Esophagus squamous epithelium (tissue), 4 donors: ENCODE measurements at regions not wholly inside any gene's neighbourhood (a gene's known extent, or its start where the extent isn't known, plus 50 kb on each side); places are given as distances from the start of the nearest gene placed in this dataset.

Source experiments
- POLR2A ChIP-seq, 4 donors: fragments of 450-650 bp; IDR thresholded peaks; one replicate each; pipeline ENCODE4 v1.6.1; 2017; ENCODE audit warnings: antibody characterized with exemption in 4 of 4, mild to moderate bottlenecking in 4 of 4, moderate library complexity in 3 of 4
- TF ChIP-seq, protein P1 (sequence below), 6 experiments: fragments of 450-650 bp in 4 of 6; fragments of 200-600 bp in 2 of 6; sonication (generic) in 2 of 6; IDR thresholded peaks; one replicate each; pipeline ENCODE4 v1.5.1; 2016 to 2019; ENCODE audit warnings: antibody characterized with exemption in 6 of 6, mild to moderate bottlenecking in 4 of 6, moderate library complexity in 4 of 6

DNA sequence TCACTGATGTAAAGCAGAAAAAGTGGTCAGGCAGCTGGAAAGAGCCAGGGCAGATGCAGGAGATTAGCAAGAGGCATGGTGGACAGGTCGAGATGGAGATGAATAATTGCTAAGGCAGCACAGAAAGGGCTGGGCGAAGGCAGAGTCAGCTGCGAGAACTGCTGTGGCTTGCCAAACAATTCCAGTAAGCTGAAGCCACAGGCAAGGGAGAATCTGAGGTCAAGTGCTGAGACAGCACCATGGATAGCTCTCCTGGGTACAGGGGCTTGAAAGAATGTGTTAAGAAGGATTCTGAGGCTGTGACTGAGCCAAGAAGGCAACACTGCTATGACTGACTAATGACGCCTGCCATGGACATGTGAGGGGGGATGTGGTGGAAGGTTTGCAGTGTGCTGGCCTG is 220.8 kb upstream of the FOXA2 start:
- TF ChIP-seq, protein P1, sequence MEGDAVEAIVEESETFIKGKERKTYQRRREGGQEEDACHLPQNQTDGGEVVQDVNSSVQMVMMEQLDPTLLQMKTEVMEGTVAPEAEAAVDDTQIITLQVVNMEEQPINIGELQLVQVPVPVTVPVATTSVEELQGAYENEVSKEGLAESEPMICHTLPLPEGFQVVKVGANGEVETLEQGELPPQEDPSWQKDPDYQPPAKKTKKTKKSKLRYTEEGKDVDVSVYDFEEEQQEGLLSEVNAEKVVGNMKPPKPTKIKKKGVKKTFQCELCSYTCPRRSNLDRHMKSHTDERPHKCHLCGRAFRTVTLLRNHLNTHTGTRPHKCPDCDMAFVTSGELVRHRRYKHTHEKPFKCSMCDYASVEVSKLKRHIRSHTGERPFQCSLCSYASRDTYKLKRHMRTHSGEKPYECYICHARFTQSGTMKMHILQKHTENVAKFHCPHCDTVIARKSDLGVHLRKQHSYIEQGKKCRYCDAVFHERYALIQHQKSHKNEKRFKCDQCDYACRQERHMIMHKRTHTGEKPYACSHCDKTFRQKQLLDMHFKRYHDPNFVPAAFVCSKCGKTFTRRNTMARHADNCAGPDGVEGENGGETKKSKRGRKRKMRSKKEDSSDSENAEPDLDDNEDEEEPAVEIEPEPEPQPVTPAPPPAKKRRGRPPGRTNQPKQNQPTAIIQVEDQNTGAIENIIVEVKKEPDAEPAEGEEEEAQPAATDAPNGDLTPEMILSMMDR (IDR thresholded peaks at IDR 0.05), result no peak
- TF ChIP-seq POLR2A (IDR thresholded peaks at IDR 0.05), result no peak
